HG02798 (cell line): ENCODE measurements at regions not wholly inside any gene's neighbourhood (a gene's known extent, or its start where the extent isn't known, plus 50 kb on each side); places are given as distances from the start of the nearest gene placed in this dataset.
"Not testable (repeated sequence)": the region's sequence is repeated elsewhere in the genome, so short reads cannot be mapped to it uniquely, and the experiment has no call there.

Source experiments
- ATAC-seq: cut with Tn5 transposase; IDR thresholded peaks from one replicate; pipeline ENCODE4 v1.9.1; 2021; ENCODE audit warnings: mild to moderate bottlenecking; ENCODE audit not compliant: unreplicated experiment, poor library complexity

DNA sequence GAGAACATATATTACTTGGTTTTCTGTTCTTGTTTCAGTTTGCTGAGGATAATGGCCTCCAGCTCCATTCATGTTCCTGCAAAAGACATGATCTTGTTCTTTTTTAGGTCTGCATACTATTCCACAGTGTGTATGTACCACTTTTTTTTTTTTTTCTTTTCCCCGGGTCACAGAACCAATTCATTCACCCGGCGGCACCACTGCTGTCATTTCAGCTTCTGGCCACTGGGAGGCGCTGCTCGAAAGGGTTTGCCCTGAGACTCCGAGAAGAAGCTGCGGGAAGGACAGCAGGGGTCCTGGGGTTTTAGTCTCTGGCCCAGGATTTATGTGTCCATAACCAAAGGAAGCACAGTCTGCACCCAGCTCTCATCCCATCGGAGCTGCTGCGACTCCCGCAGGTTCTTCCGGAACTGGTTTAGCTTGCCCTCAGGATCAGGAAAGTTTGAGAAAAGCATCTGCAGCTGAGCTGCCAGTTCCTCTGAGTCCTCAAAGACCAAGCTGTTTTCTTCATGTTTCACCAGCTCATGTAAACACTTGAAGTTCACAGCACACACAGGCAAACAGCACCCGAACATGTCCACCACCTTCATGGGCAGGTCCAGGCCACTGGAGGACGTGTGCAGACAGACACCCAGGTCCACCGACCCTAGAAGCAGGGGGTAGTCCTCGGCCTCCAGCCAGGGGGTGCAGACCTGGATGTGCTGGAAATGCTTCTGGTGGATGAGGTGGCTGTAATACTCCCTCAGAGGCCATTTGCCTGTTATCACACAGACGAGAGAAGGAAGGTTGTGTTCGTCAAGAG is 76.3 kb upstream of the KCNAB1 start:
- not testable (repeated sequence) for ATAC-seq

GRCh38 chr3:156044634-156044975 is 75.8 kb upstream of the KCNAB1 start:
- no peak for ATAC-seq

GRCh38 chr3:156048483-156048882 is 71.9 kb upstream of the KCNAB1 start:
- not testable (repeated sequence) for ATAC-seq

DNA sequence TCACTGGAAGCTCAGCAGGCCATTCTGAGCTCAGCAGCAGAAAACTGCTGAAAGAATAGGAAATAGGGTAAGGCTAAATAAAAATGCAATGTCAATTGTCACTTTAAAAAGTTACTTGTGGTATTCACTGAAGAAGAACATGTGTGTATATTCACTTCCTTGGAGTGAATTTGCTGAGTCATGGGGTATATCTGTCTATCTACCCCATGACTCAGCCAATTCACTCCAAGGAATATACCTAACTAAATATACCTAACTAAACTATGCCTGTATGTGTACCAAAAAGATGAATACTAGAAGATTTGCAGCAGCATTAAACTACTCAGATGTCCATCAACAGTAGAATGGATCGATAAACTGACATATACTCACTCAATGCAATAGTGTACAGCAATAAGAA is 69.5 kb upstream of the KCNAB1 start:
- ATAC-seq, result no peak

DNA sequence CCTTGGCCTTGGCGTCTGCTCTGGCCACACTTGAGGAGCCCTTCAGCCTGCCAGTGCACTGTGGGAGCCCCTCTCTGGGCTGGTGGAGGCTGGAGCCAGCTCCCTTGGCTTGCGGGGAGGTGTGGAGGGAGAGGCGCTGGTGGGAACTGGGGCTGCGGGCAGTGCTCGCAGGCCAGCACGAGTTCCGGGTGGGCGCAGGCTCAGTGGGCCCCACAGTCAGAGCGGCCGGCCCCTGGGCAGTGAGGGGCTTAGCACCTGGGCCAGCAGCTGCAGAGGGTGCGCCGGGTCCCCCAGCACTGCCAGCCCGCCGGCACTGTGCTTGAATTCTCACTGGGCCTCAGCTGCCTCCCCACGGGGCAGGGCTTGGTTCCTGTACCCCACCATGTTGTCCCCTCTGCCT is 68.7 kb upstream of the KCNAB1 start:
- no peak for ATAC-seq

DNA sequence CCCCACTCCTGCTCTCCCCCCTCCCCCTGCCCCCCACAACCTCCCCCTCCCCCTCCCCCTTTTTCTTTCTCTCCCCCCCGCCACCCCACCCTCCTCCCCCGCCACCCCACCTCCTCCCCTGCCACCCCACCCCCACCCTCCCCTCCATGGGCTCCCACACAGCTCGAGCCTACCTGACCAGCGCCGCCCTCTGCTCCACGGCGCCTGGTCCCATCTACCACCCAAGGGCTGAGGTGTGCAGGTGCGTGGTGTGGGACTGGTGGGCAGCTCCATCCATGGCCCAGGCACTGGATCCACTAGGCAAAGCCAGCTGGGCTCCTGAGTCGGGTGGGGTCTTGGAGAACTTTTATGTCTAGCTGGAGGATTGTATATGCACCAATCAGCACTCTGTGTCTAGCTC is 68.3 kb upstream of the KCNAB1 start:
- ATAC-seq, result no peak

- ATAC-seq, result no peak
These were observed 60.4 kb upstream of the KCNAB1 start for GRCh38 chr3:156059950-156060501.

DNA sequence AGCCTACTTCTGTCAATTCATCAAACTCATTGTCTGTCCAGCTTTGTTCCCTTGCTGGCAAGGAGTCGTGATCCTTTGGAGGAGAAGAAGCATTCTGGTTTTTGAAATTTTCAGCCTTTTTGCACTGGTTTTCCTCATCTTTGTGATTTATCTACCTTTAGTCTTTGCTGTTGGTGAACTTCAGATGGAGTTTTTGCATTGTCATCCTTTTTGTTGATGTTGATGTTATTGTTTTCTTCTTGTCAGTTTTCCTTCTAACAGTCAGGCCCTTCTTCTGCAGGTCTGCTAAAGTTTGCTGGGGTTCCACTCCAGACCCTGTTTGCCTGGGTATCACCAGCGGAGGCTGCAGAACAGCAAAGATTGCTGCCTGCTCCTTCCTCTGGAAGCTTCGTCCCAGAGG is 52.2 kb upstream of the KCNAB1 start:
- not testable (repeated sequence) for ATAC-seq

GRCh38 chr3:156070028-156070427 is 50.4 kb upstream of the KCNAB1 start:
- ATAC-seq, result no peak
